ENCODE measurements at regions not wholly inside any gene's neighbourhood (a gene's known extent, or its start where the extent isn't known, plus 50 kb on each side); places are given as distances from the start of the nearest gene placed in this dataset.

- no peak for DNase-seq (ENCODE audit: extremely low spot score)
- ChIA-PET POLR2A (no interaction called here), CTCF (no interaction called here)
- TF ChIP-seq L3MBTL2 (conservative IDR thresholded peaks at IDR 0.05) (no peak), SP1 (IDR thresholded peaks at IDR 0.05) (no peak), SUZ12 (IDR thresholded peaks at IDR 0.05) (no peak), BHLHE40 (IDR thresholded peaks at IDR 0.05; ENCODE audit: borderline replicate concordance) (no peak), ELF4 (IDR thresholded peaks at IDR 0.05) (no peak), NFRKB (IDR thresholded peaks at IDR 0.05) (no peak), ZNF384 (IDR thresholded peaks at IDR 0.05) (no peak), FOXM1 (IDR thresholded peaks at IDR 0.05; ENCODE audit: borderline replicate concordance) (no peak), LEF1 (IDR thresholded peaks at IDR 0.05; ENCODE audit: borderline replicate concordance) (no peak), ARNT (IDR thresholded peaks at IDR 0.05) (no peak), CTBP1 (IDR thresholded peaks at IDR 0.05; ENCODE audit: borderline replicate concordance) (no peak), TARDBP (IDR thresholded peaks at IDR 0.05) (no peak), FOXA1 (IDR thresholded peaks at IDR 0.05) (no peak), HDGF (IDR thresholded peaks at IDR 0.05; ENCODE audit: borderline replicate concordance) (no peak), FOXK2 (IDR thresholded peaks at IDR 0.05) (no peak)
- TF ChIP-seq, protein P1, sequence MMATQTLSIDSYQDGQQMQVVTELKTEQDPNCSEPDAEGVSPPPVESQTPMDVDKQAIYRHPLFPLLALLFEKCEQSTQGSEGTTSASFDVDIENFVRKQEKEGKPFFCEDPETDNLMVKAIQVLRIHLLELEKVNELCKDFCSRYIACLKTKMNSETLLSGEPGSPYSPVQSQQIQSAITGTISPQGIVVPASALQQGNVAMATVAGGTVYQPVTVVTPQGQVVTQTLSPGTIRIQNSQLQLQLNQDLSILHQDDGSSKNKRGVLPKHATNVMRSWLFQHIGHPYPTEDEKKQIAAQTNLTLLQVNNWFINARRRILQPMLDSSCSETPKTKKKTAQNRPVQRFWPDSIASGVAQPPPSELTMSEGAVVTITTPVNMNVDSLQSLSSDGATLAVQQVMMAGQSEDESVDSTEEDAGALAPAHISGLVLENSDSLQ (IDR thresholded peaks at IDR 0.05): no peak
These were observed 442.4 kb upstream of the ZNF462 start for GRCh38 chr9:106420511-106420944.

GRCh38 chr9:106421772-106422171 lies 441.2 kb upstream of the ZNF462 start:
- no peak for DNase-seq (ENCODE audit: extremely low spot score)
- POLR2A ChIA-PET: no interaction called here
- CTCF ChIA-PET: no interaction called here

GRCh38 chr9:106423575-106423974 lies 439.4 kb upstream of the ZNF462 start:
- TF ChIP-seq LEF1 (IDR thresholded peaks at IDR 0.05; ENCODE audit: borderline replicate concordance) (no peak), SP1 (IDR thresholded peaks at IDR 0.05) (no peak), FOXM1 (IDR thresholded peaks at IDR 0.05; ENCODE audit: borderline replicate concordance) (no peak), ELF4 (IDR thresholded peaks at IDR 0.05) (no peak), NFRKB (IDR thresholded peaks at IDR 0.05) (no peak)
- ChIA-PET POLR2A (no interaction called here), CTCF (no interaction called here)
- DNase-seq (ENCODE audit: extremely low spot score): no peak

More at GRCh38 chr9:106421772-106422171, 441.2 kb upstream of the ZNF462 start:
- no peak for TF ChIP-seq BHLHE40 (IDR thresholded peaks at IDR 0.05; ENCODE audit: borderline replicate concordance)
- TF ChIP-seq, protein P1 (IDR thresholded peaks at IDR 0.05): no peak
- TF ChIP-seq L3MBTL2 (conservative IDR thresholded peaks at IDR 0.05): no peak

- TF ChIP-seq FOXM1 (IDR thresholded peaks at IDR 0.05; ENCODE audit: borderline replicate concordance) (no peak), L3MBTL2 (conservative IDR thresholded peaks at IDR 0.05) (no peak), SP1 (IDR thresholded peaks at IDR 0.05) (no peak), BHLHE40 (IDR thresholded peaks at IDR 0.05; ENCODE audit: borderline replicate concordance) (no peak), CTBP1 (IDR thresholded peaks at IDR 0.05; ENCODE audit: borderline replicate concordance) (no peak), HDGF (IDR thresholded peaks at IDR 0.05; ENCODE audit: borderline replicate concordance) (no peak), NFRKB (IDR thresholded peaks at IDR 0.05) (no peak), SUZ12 (IDR thresholded peaks at IDR 0.05) (no peak), FOXA1 (IDR thresholded peaks at IDR 0.05) (no peak), LEF1 (IDR thresholded peaks at IDR 0.05; ENCODE audit: borderline replicate concordance) (no peak), ZNF384 (IDR thresholded peaks at IDR 0.05) (no peak), FOXK2 (IDR thresholded peaks at IDR 0.05) (no peak), ARNT (IDR thresholded peaks at IDR 0.05) (no peak), TARDBP (IDR thresholded peaks at IDR 0.05) (no peak), ELF4 (IDR thresholded peaks at IDR 0.05) (no peak)
- TF ChIP-seq, protein P1 (IDR thresholded peaks at IDR 0.05): no peak
- POLR2A ChIA-PET: no interaction called here
- CTCF ChIA-PET: interaction anchor here (0.5 kb wide), 1 partner anchor 1216 kb away, joined by 3 read pairs; no protein-coding TSS in a partner anchor
- no peak for DNase-seq (ENCODE audit: extremely low spot score)
These were observed 430.3 kb upstream of the ZNF462 start for GRCh38 chr9:106432631-106433030.

- ChIA-PET CTCF (no interaction called here), POLR2A (no interaction called here)
- TF ChIP-seq SP1 (IDR thresholded peaks at IDR 0.05): no peak
- no peak for TF ChIP-seq L3MBTL2 (conservative IDR thresholded peaks at IDR 0.05)
- TF ChIP-seq SUZ12 (IDR thresholded peaks at IDR 0.05): no peak
- no peak for TF ChIP-seq LEF1 (IDR thresholded peaks at IDR 0.05; ENCODE audit: borderline replicate concordance)
- TF ChIP-seq BHLHE40 (IDR thresholded peaks at IDR 0.05; ENCODE audit: borderline replicate concordance): no peak
- TF ChIP-seq FOXK2 (IDR thresholded peaks at IDR 0.05): no peak
- TF ChIP-seq ELF4 (IDR thresholded peaks at IDR 0.05): no peak
- TF ChIP-seq TARDBP (IDR thresholded peaks at IDR 0.05): no peak
- no peak for TF ChIP-seq CTBP1 (IDR thresholded peaks at IDR 0.05; ENCODE audit: borderline replicate concordance)
- no peak for TF ChIP-seq FOXA1 (IDR thresholded peaks at IDR 0.05)
- no peak for TF ChIP-seq ZNF384 (IDR thresholded peaks at IDR 0.05)
- TF ChIP-seq FOXM1 (IDR thresholded peaks at IDR 0.05; ENCODE audit: borderline replicate concordance): no peak
- no peak for DNase-seq (ENCODE audit: extremely low spot score)
These were observed 424.0 kb upstream of the ZNF462 start for GRCh38 chr9:106438928-106439327.

GRCh38 chr9:106441283-106441682 lies 421.7 kb upstream of the ZNF462 start:
- TF ChIP-seq ARNT (IDR thresholded peaks at IDR 0.05) (no peak), NFRKB (IDR thresholded peaks at IDR 0.05) (no peak), FOXA1 (IDR thresholded peaks at IDR 0.05) (no peak), L3MBTL2 (conservative IDR thresholded peaks at IDR 0.05) (no peak), SP1 (IDR thresholded peaks at IDR 0.05) (no peak), ELF4 (IDR thresholded peaks at IDR 0.05) (no peak), HDGF (IDR thresholded peaks at IDR 0.05; ENCODE audit: borderline replicate concordance) (no peak), FOXK2 (IDR thresholded peaks at IDR 0.05) (no peak)
- TF ChIP-seq, protein P1 (IDR thresholded peaks at IDR 0.05): no peak
- CTCF ChIA-PET: no interaction called here
- POLR2A ChIA-PET: interaction anchor here (0.8 kb wide), 1 partner anchor 478 kb away, joined by 3 read pairs; no protein-coding TSS in a partner anchor
- DNase-seq (ENCODE audit: extremely low spot score): no peak
